ENCODE measurements at regions not wholly inside any gene's neighbourhood (a gene's known extent, or its start where the extent isn't known, plus 50 kb on each side); places are given as distances from the start of the nearest gene placed in this dataset.

DNA sequence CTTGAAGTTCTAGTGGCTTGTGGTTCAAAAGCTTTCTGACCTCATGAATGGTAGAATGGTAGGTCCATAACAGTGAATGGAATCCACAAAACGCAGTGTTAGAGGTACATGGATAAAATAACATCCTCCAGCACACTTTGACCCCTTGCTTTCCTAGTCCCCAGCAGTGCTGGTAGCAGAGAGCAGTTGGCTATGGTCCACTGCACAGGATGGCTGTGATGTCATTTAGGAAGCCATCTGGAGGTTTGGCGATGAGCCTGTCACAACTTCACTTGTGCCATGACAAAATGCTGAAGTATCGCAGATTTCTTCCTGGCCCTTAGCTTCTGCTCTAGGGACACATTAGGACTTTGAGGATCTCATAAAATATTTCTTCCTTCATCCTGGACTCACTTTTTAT, 300.0 kb upstream of the FZD8 start:
- Histone ChIP-seq H3K4me3 (replicated peaks; ENCODE audit: low read depth, low read length) (no peak overlapping the region), H3K27me3 (replicated peaks; ENCODE audit: control insufficient read depth, insufficient read depth, low read length) (no peaks in the 10 kb centered on the region), H3K36me3 (ENCODE audit: control insufficient read depth, insufficient read depth, low read length) (no peaks in the 10 kb centered on the region)
- no peak for DNase-seq (ENCODE audit: extremely low read depth, insufficient read length)
- TF ChIP-seq CTCF (IDR thresholded peaks at IDR 0.05; ENCODE audit: insufficient read depth, low read length, poor library complexity, severe bottlenecking): no peak

GRCh38 chr10:35940141-35941041, 298.3 kb upstream of the FZD8 start:
- no peak for DNase-seq (ENCODE audit: extremely low read depth, insufficient read length)
- no peaks in the 10 kb centered on the region for H3K36me3 ChIP-seq (ENCODE audit: control insufficient read depth, insufficient read depth, low read length)
- no peaks in the 10 kb centered on the region for H3K27me3 ChIP-seq (replicated peaks; ENCODE audit: control insufficient read depth, insufficient read depth, low read length)
- no peak overlapping the region for H3K4me3 ChIP-seq (replicated peaks; ENCODE audit: low read depth, low read length)
- no peak for TF ChIP-seq CTCF (IDR thresholded peaks at IDR 0.05; ENCODE audit: insufficient read depth, low read length, poor library complexity, severe bottlenecking)

- no peak for TF ChIP-seq CTCF (IDR thresholded peaks at IDR 0.05; ENCODE audit: insufficient read depth, low read length, poor library complexity, severe bottlenecking)
- no peaks in the 10 kb centered on the region for H3K36me3 ChIP-seq (ENCODE audit: control insufficient read depth, insufficient read depth, low read length)
- H3K27me3 ChIP-seq (replicated peaks; ENCODE audit: control insufficient read depth, insufficient read depth, low read length): no peaks in the 10 kb centered on the region
- no peak overlapping the region for H3K4me3 ChIP-seq (replicated peaks; ENCODE audit: low read depth, low read length)
- no peak for DNase-seq (ENCODE audit: extremely low read depth, insufficient read length)
Observed at GRCh38 chr10:35938160-35938559, 296.1 kb upstream of the FZD8 start.

DNA sequence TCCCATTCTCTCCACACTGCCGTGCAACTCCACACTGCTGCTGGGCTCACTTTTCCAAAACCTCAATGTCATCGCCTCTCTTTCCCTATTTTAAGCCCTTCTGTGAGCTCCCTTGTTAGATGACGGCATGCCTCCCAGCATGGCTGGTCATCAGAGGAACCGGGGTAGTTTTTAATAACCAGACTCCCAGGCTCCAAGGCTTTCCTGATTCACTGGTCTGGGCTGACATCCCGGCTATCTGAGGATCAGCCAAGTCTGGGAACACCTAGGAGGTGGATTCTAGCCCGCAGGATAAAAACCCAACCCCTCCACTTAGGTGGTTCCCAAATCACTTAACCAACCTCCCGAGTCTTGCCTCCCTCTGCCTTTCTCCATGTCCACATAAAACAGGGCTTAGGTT, 295.4 kb upstream of the FZD8 start:
- H3K36me3 ChIP-seq (ENCODE audit: control insufficient read depth, insufficient read depth, low read length): no peaks in the 10 kb centered on the region
- no peak for TF ChIP-seq CTCF (IDR thresholded peaks at IDR 0.05; ENCODE audit: insufficient read depth, low read length, poor library complexity, severe bottlenecking)
- no peaks in the 10 kb centered on the region for H3K27me3 ChIP-seq (replicated peaks; ENCODE audit: control insufficient read depth, insufficient read depth, low read length)
- no peak for DNase-seq (ENCODE audit: extremely low read depth, insufficient read length)
- no peak overlapping the region for H3K4me3 ChIP-seq (replicated peaks; ENCODE audit: low read depth, low read length)

- Histone ChIP-seq H3K4me3 (replicated peaks; ENCODE audit: low read depth, low read length) (no peak overlapping the region), H3K27me3 (replicated peaks; ENCODE audit: control insufficient read depth, insufficient read depth, low read length) (no peaks in the 10 kb centered on the region), H3K36me3 (ENCODE audit: control insufficient read depth, insufficient read depth, low read length) (no peaks in the 10 kb centered on the region)
- no peak for TF ChIP-seq CTCF (IDR thresholded peaks at IDR 0.05; ENCODE audit: insufficient read depth, low read length, poor library complexity, severe bottlenecking)
- DNase-seq (ENCODE audit: extremely low read depth, insufficient read length): no peak
Observed at GRCh38 chr10:35934642-35934995, 292.5 kb upstream of the FZD8 start.
